GM20000 (cell line): ENCODE measurements at regions not wholly inside any gene's neighbourhood (a gene's known extent, or its start where the extent isn't known, plus 50 kb on each side); places are given as distances from the start of the nearest gene placed in this dataset.

ENCODE experiments used
- DNase-seq: peaks from one replicate; pipeline ENCODE4 v3.0.0; 2012; ENCODE audit warnings: low spot score
- TF ChIP-seq, protein P1 (sequence below): IDR thresholded peaks from 2 replicates; pipeline ENCODE4 v1.5.1; 2012; ENCODE audit warnings: mild to moderate bottlenecking, control low read depth; ENCODE audit errors: extremely low read depth, missing control alignments

DNA sequence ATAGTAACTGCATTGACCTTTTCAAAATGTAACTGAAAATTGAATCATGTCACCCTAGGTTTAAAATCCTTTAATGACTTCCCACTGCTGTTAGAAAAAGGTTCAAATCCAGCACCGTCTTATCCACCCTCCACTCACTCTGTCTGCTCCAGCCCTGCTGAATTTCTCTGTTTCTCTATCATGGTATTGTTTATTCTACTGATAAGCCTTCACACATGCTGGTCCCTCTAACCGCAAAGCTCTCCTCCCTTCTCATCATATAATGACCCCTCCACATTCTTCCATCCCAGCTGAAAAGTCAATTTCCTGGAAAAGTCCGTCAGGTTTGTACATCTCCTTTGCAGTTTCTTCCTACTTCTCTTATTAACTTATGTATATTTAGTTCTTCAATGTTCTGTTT is 389.2 kb upstream of the F9 start:
- TF ChIP-seq, protein P1, sequence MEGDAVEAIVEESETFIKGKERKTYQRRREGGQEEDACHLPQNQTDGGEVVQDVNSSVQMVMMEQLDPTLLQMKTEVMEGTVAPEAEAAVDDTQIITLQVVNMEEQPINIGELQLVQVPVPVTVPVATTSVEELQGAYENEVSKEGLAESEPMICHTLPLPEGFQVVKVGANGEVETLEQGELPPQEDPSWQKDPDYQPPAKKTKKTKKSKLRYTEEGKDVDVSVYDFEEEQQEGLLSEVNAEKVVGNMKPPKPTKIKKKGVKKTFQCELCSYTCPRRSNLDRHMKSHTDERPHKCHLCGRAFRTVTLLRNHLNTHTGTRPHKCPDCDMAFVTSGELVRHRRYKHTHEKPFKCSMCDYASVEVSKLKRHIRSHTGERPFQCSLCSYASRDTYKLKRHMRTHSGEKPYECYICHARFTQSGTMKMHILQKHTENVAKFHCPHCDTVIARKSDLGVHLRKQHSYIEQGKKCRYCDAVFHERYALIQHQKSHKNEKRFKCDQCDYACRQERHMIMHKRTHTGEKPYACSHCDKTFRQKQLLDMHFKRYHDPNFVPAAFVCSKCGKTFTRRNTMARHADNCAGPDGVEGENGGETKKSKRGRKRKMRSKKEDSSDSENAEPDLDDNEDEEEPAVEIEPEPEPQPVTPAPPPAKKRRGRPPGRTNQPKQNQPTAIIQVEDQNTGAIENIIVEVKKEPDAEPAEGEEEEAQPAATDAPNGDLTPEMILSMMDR = no peak
- DNase-seq = no peak

DNA sequence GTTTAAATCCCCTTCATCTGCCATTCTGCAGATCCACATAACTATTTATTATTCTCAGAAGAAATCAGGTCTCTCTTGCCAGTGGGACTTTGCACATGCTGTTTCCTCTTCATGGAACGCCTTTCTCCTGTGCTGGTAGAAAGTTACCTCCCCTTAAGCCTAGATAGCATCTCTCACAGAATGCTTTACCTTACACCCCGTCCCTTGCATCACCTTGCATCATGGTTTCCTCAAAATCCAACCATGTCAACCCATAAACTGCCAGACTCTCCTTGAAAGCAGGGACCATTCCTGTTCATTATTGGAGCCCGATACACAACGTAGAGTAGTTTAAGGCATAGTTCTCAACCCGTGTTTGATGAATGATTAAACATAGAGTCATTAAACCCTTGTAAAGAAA is 396.2 kb upstream of the F9 start:
- TF ChIP-seq, protein P1 = no peak
- DNase-seq = no peak

DNA sequence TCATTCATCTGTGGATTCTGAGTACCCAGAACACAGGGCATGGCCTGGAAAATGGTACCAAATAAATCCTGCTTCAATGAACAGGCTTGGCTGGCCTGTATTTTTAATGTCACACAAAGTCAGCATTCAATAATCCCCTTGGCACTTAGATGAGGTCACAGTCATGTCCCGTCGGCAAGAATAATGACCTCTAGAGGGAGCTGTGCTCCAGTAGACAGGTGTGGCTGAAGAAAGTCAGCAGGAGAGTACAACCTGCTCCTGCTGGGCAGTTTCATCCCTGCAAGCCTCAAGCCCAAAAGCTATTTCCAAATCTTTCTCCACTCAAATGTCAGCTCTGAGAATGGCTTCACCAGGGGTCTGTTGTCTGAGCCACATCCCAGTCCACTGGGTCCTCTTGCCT is 404.0 kb upstream of the F9 start:
- peak; percentile 8 for DNase-seq
- TF ChIP-seq, protein P1 = peak; percentile 28

DNA sequence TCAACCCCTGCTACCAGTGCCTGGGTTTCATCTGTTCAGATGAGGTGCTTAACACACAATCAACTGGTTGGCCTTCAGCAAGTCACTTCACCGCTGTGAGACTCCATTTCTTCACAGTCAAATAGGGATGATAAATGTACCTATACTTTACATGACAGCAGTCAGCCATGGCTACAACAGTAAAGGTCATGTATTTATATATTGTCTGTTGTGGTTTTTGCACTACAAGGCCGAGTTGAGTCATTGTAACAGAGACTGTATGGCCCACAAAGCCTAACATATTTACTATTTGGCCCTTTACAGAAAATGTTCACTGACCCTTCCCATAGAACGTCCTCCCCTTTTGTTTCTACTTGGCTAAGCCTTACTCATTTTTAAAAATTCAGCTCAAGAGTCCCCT is 404.6 kb upstream of the F9 start:
- TF ChIP-seq, protein P1 = no peak
- no peak for DNase-seq

DNA sequence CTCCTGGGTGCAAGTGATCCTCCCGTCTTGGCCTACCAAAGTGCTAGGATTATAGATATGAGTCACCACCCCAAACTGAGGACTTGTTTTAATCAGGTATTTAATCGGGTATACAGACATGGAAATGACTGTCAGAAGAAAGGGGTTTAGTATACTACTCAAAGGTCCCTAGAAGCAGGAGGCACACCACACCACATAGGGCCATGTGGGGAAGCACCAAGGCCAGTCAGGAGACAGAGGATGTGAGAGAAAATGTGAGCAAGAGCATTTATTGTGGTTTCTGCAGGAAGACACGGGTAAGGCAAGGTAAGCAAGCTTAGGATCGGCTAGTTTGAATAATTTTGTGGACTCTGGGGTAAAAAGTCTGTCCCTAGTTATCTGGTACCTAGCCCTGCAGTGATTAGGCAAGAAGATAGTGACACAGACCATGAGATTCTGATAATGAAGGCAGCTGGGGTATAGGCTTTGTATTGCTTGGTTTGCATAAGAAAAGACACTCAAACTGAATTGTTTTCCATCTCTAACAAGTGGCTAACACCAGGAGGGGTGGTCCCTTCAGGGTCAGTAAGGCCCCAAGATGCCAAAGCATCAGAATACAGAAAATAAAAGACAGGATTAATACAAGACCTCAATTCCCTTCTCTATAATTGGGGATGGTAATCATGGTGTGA is 408.8 kb upstream of the F9 start:
- TF ChIP-seq, protein P1 = no peak
- DNase-seq = no peak

DNA sequence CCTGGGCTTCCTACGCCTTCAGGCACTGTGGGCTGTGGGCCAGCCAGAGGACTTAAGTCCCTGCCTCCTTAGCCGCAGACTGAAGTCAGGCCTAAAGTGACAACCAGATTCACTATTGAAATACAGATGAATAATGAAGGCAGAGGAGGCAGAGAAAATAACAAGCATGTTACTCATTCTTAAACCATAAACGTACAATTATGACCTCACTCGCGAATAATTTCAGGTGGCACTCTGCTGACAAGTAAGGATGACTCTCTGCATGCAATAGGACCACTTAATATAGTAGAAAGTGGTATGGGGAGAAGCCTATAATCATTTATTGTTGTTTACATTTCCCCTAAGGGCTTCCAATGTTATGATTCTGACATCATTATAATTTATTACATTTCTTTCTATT is 409.2 kb upstream of the FGF13 start:
- DNase-seq = no peak
- TF ChIP-seq, protein P1 = no peak

DNA sequence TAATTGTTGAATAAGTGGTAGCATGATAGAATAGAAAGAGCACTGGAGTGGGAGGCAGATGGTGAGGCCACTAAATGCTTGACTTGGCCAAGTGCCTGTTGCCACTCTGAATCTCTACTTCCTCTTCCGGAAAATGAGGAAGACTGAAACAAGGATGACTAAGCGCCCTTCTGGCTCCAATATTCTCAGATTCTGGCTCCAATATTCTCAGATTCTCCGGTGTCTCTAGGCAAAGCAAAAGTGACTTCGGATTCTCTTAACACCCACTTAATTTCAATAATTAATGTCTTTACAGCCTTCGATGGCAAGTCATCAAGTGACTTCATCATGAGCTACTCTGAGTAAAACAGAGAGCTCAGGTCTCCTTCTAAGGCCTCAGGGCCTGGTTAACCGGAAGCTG is 402.2 kb upstream of the FGF13 start:
- DNase-seq = no peak
- TF ChIP-seq, protein P1 = no peak
